ENCODE measurements at regions not wholly inside any gene's neighbourhood (a gene's known extent, or its start where the extent isn't known, plus 50 kb on each side); places are given as distances from the start of the nearest gene placed in this dataset.

DNA sequence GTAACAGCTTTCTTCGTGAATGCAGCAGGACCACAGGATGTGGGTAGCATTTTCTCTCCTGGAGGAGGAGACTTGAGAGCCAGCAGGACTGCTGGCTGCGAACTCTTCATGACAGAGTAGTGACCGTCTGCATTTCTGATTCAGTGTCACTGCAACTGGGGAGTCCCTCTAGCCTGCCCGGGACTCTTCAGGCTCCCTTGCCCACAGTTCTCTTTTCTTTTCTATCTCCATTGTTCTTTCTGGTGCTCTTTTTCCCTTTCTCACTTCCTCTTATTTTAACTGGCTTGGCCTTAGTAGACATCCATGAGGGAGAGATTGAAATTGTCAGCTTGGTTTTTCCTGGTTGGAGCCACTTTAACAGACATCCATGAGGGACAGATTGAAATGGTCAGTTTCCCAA, 49.9 kb upstream of the P2RY1 start:
- TF ChIP-seq GATA2 (IDR thresholded peaks at IDR 0.05; ENCODE audit: low read depth, low read length): no peak
- TF ChIP-seq GATA3 (IDR thresholded peaks at IDR 0.05; ENCODE audit: low read depth, low read length): no peak

All from SH-SY5Y (cell line).